K562 (cell line): ENCODE measurements at regions not wholly inside any gene's neighbourhood (a gene's known extent, or its start where the extent isn't known, plus 50 kb on each side); places are given as distances from the start of the nearest gene placed in this dataset.

ENCODE experiments used
- ATAC-seq: fragments of 200-7000 bp; cut with Tn5 transposase; 3 replicates; pipeline ENCODE4 v1.9.1; 2020; ENCODE audit warnings: moderate library complexity
- BruUV-seq: library from RNA; stranded (reverse); fragments of 400-500 nt; replicated peaks from 2 replicates; lab custom pipeline; 2021; lab: Mats Ljungman, UMichigan
- CTCF ChIA-PET: fragments of 300-600 bp; formaldehyde crosslinking; extraction: SDS; loops from one replicate; lab custom pipeline; 2021; ENCODE audit warnings: low intra/inter-chr PET ratio; lab: Yijun Ruan, JAX
- POLR2A ChIA-PET: fragments of 300-600, 350-650 bp; sonication (Branson Sonifier 250); formaldehyde crosslinking; extraction: SDS; loops from one replicate; lab custom pipeline; 2021; ENCODE audit warnings: antibody characterized with exemption, inconsistent platforms; lab: Yijun Ruan, JAX
- DNase-seq, 4 experiments: peaks; one replicate each; pipeline versions ENCODE4 v3.0.0 to v3.0.0-alpha.2; 2011 to 2018; ENCODE audit warnings: low spot score in 3 of 4, mixed read lengths in 3 of 4; ENCODE audit errors: extremely low read depth in 1 of 4
- FAIRE-seq: peaks from 2 replicates; lab custom pipeline; 2011; peaks lifted over from hg19 to GRCh38; lab: Jason Lieb, UNC
- H2AFZ ChIP-seq: 2 replicates; pipeline ENCODE4 v1.6.0; 2011; ENCODE audit warnings: low read depth, low read length, control low read depth, inconsistent platforms
- H3K27ac ChIP-seq: fragments of 200-600 bp; 3 replicates; pipeline ENCODE4 v1.8.0; 2011; ENCODE audit warnings: low read depth, mild to moderate bottlenecking, control low read depth, inconsistent platforms, low read length, moderate library complexity, mixed read lengths; ENCODE audit errors: extremely low read depth
- H3K27me3 ChIP-seq, 2 experiments: fragments of 300-600 bp in 1 of 2; 2 replicates in 1 of 2; 3 replicates in 1 of 2; pipeline versions ENCODE4 v1.6.0 to v1.8.0; 2011; ENCODE audit warnings: inconsistent platforms in 2 of 2, low read length in 2 of 2, mild to moderate bottlenecking in 1 of 2, mixed read lengths in 1 of 2, moderate library complexity in 1 of 2; ENCODE audit not compliant: control insufficient read depth in 2 of 2, insufficient read depth in 2 of 2
- H3K36me3 ChIP-seq: fragments of 300-600 bp; 3 replicates; pipeline ENCODE4 v1.8.0; 2011; ENCODE audit warnings: mild to moderate bottlenecking, low read length, inconsistent platforms; ENCODE audit not compliant: control insufficient read depth, insufficient read depth
- H3K4me1 ChIP-seq, 2 experiments: fragments of 200-600 bp in 1 of 2; replicated peaks in 1 of 2; 2 replicates in 1 of 2; 3 replicates in 1 of 2; pipeline versions ENCODE4 v1.5.1 to v1.8.0; 2011; ENCODE audit warnings: inconsistent platforms in 2 of 2, low read length in 2 of 2, mild to moderate bottlenecking in 1 of 2, mixed read lengths in 1 of 2, moderate library complexity in 1 of 2; ENCODE audit not compliant: control insufficient read depth in 2 of 2, insufficient read depth in 2 of 2
- H3K4me2 ChIP-seq: 2 replicates; pipeline ENCODE4 v1.6.1; 2011; ENCODE audit warnings: low read length, control low read depth, inconsistent platforms, mixed read lengths; ENCODE audit not compliant: insufficient read depth
- H3K4me3 ChIP-seq: fragments of 200-600 bp; sonication (generic), shearing (Covaris generic); 2 replicates; pipeline ENCODE4 v1.5.1; 2016; ENCODE audit warnings: control low read depth, inconsistent platforms
- H3K79me2 ChIP-seq: fragments of 200-600 bp; 3 replicates; pipeline ENCODE4 v1.8.0; 2011; ENCODE audit warnings: low read length, inconsistent platforms; ENCODE audit not compliant: control insufficient read depth, insufficient read depth
- H3K9ac ChIP-seq, 2 experiments: 2 replicates each; pipeline versions ENCODE4 v1.6.0 to v1.6.1; 2011; ENCODE audit warnings: low read depth in 2 of 2, low read length in 2 of 2, control low read depth in 1 of 2, inconsistent platforms in 1 of 2, mild to moderate bottlenecking in 1 of 2, mixed read lengths in 1 of 2; ENCODE audit not compliant: insufficient read depth in 1 of 2
- H3K9me1 ChIP-seq: one replicate; pipeline ENCODE4 v1.6.0; 2011; ENCODE audit warnings: inconsistent platforms, mild to moderate bottlenecking, low read length, moderate library complexity; ENCODE audit not compliant: control insufficient read depth, insufficient read depth
- H3K9me3 ChIP-seq: replicated peaks from 2 replicates; pipeline ENCODE4 v1.5.1; 2011; ENCODE audit warnings: low read depth, low read length, inconsistent platforms; ENCODE audit not compliant: control insufficient read depth, insufficient read depth
- H4K20me1 ChIP-seq: replicated peaks from 2 replicates; pipeline ENCODE4 v1.6.1; 2011; ENCODE audit warnings: low read length, inconsistent platforms, mixed read lengths; ENCODE audit not compliant: control insufficient read depth, insufficient read depth
- BCOR ChIP-seq: fragments of 450-650 bp; IDR thresholded peaks from 2 replicates; pipeline ENCODE4 v1.6.1; 2016
- BHLHE40 ChIP-seq: IDR thresholded peaks from 2 replicates; pipeline ENCODE4 v1.6.1; 2011; ENCODE audit warnings: low read length, improper control_type of control experiment
- CBFB ChIP-seq: sonication (generic); formaldehyde crosslinking; IDR thresholded peaks from 2 replicates; pipeline ENCODE4 v1.4.0; 2020; ENCODE audit warnings: mild to moderate bottlenecking, missing genetic modification reagents
- ELF1 ChIP-seq: fragments of 200-800 bp; sonication (Bioruptor generic); IDR thresholded peaks from 2 replicates; pipeline ENCODE4 v1.6.1; 2016; ENCODE audit warnings: missing genetic modification characterization, missing compliant biosample characterization
- HEY1 ChIP-seq: fragments of 250-450 bp; sonication (Bioruptor Pico); IDR thresholded peaks from 2 replicates; pipeline ENCODE4 v1.5.0; 2020; ENCODE audit warnings: mild to moderate bottlenecking, moderate library complexity, borderline replicate concordance
- NEUROD1 ChIP-seq: fragments of 150-350 bp; IDR thresholded peaks from 2 replicates; pipeline ENCODE4 v1.6.1; 2014; ENCODE audit warnings: borderline replicate concordance, low read length, low read depth; ENCODE audit not compliant: partially characterized antibody
- NR2C1 ChIP-seq, 2 experiments: fragments of 450-650 bp; IDR thresholded peaks; 2 replicates each; pipeline ENCODE4 v1.6.1; 2017; ENCODE audit warnings: mild to moderate bottlenecking in 2 of 2, antibody characterized with exemption in 1 of 2, inconsistent platforms in 1 of 2, missing compliant biosample characterization in 1 of 2, missing genetic modification characterization in 1 of 2
- SETDB1 ChIP-seq: IDR thresholded peaks from one replicate; pipeline ENCODE4 v1.6.1; 2012; ENCODE audit warnings: low read length, control low read depth, inconsistent platforms
- SNIP1 ChIP-seq: fragments of 450-650 bp; IDR thresholded peaks from 2 replicates; pipeline ENCODE4 v1.7.1; 2017; ENCODE audit warnings: low read depth, mild to moderate bottlenecking
- ZC3H8 ChIP-seq: fragments of 450-650 bp; IDR thresholded peaks from 2 replicates; pipeline ENCODE4 v1.6.1; 2017
- ZNF354B ChIP-seq: fragments of 250-450 bp; sonication (Bioruptor Pico); IDR thresholded peaks from 2 replicates; pipeline ENCODE4 v1.4.0; 2020
- WGBS: fragments of 100-300 bp; shearing (Covaris generic); methylation state at CpG from one replicate; pipeline ENCODE4 v1.1.6; 2016; ENCODE audit warnings: low coverage, mixed read lengths; ENCODE audit not compliant: insufficient coverage; ENCODE audit errors: missing lambda C conversion rate; 5-methylcytosine and 5-hydroxymethylcytosine counted together
- in situ Hi-C: fragments of 300-500 bp; cut with MboI; formaldehyde crosslinking; loops from 4 replicates; pipeline ENCODE4 v1.15.0; 2018; ENCODE audit warnings: inconsistent platforms, mixed read lengths
- intact Hi-C: fragments of 100-400 bp; cut with micrococcal nuclease; formaldehyde crosslinking; loops from 2 replicates; pipeline ENCODE4 v1.14.2; 2022
- TF ChIP-seq, protein P1 (sequence below): fragments of 250-450 bp; sonication (Bioruptor Pico); IDR thresholded peaks from 2 replicates; pipeline ENCODE4 v1.8.0; 2021; ENCODE audit warnings: moderate library complexity, mild to moderate bottlenecking, inconsistent platforms
- TF ChIP-seq, protein P2 (sequence below), 2 experiments: fragments of 450-650 bp in 1 of 2; sonication (generic) in 1 of 2; formaldehyde crosslinking; conservative IDR thresholded peaks; 2 replicates each; pipeline versions ENCODE4 v1.4.0 to v1.8.1; 2020 to 2022; ENCODE audit warnings: mild to moderate bottlenecking in 1 of 2, missing genetic modification reagents in 1 of 2
- TF ChIP-seq, protein P3 (sequence below): fragments of 250-450 bp; sonication (Bioruptor Pico); IDR thresholded peaks from 2 replicates; pipeline ENCODE4 v1.8.0; 2021; ENCODE audit warnings: mild to moderate bottlenecking, moderate library complexity

DNA sequence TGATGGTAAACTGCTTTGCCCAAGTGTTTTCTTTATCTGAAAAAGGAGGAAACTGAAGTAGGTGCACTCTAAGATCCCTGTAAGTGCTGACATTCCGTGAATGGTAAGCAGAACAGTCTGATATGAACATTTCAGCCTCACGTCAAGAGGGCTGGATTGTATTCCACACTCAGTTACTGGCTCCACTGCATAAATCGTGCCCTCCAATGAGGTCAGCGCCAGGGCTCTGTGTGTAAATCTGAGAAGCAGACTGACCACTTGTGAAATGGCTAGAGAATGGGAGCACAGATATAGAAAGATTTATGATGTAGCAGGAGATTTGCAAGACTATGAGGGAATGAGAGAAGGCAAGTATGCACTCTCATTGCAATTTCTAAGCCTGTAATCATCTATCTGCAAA is 153.0 kb downstream of the ICOS start:
- POLR2A ChIA-PET, result no interaction called here
- TF ChIP-seq SNIP1, result no peak
- TF ChIP-seq NEUROD1, result no peak
- TF ChIP-seq, protein P1, sequence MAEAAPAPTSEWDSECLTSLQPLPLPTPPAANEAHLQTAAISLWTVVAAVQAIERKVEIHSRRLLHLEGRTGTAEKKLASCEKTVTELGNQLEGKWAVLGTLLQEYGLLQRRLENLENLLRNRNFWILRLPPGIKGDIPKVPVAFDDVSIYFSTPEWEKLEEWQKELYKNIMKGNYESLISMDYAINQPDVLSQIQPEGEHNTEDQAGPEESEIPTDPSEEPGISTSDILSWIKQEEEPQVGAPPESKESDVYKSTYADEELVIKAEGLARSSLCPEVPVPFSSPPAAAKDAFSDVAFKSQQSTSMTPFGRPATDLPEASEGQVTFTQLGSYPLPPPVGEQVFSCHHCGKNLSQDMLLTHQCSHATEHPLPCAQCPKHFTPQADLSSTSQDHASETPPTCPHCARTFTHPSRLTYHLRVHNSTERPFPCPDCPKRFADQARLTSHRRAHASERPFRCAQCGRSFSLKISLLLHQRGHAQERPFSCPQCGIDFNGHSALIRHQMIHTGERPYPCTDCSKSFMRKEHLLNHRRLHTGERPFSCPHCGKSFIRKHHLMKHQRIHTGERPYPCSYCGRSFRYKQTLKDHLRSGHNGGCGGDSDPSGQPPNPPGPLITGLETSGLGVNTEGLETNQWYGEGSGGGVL, result no peak
- no peak for FAIRE-seq
- BruUV-seq, result no TSS peak
- Histone ChIP-seq H3K4me3 (no peak overlapping the region), H3K4me1 (no peaks in the 10 kb centered on the region), H3K9ac (no peak overlapping the region), H3K27ac (no peak overlapping the region), H3K79me2 (no peaks in the 10 kb centered on the region), H2AFZ (no peak overlapping the region), H3K9me1 (no peaks in the 10 kb centered on the region), H3K4me2 (no peak overlapping the region), H4K20me1 (no peaks in the 10 kb centered on the region), H3K27me3 (no peaks in the 10 kb centered on the region), H3K9me3 (no peaks in the 10 kb centered on the region), H3K36me3 (no peaks in the 10 kb centered on the region)
- intact Hi-C loops (no loop called here), in situ Hi-C loops (no loop called here)
- no peak for DNase-seq
- CTCF ChIA-PET, result no interaction called here
- ATAC-seq, result no peak
- 0% methylated on average over 4 of the region's 4 CpGs for WGBS

DNA sequence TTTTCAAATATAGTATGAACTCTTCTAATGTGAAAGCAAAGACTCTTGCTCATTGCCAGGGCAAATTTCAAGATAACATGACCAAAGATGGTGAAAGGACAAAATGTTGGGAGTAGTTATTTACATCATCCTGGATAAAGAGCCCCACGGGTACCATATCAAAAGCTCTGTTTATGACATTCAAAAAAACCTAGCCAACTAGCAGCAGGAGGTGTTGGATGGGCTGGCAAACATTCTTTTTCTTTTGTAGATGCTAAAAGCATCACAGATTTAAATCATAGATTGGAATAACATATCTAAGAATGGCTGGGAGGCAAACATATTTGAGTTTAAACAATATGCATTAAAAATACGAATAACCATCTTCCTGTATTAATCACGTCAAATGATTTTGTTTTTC is 153.5 kb downstream of the ICOS start:
- Histone ChIP-seq H4K20me1 (no peaks in the 10 kb centered on the region), H3K79me2 (no peaks in the 10 kb centered on the region), H3K9ac (no peak overlapping the region), H3K36me3 (no peaks in the 10 kb centered on the region), H2AFZ (no peak overlapping the region), H3K9me1 (no peaks in the 10 kb centered on the region), H3K27me3 (no peaks in the 10 kb centered on the region), H3K4me2 (no peak overlapping the region), H3K9me3 (no peaks in the 10 kb centered on the region), H3K4me3 (no peak overlapping the region), H3K27ac (no peak overlapping the region), H3K4me1 (no peaks in the 10 kb centered on the region)
- DNase-seq (no peak), FAIRE-seq (no peak), ATAC-seq (no peak)
- no TSS peak for BruUV-seq
- POLR2A ChIA-PET, result no interaction called here
- 0% methylated on average over 3 of the region's 3 CpGs for WGBS
- intact Hi-C loops, result no loop called here
- in situ Hi-C loops, result no loop called here
- CTCF ChIA-PET, result no interaction called here
- no peak for TF ChIP-seq CBFB (CRISPR knock-in tag)
- no peak for TF ChIP-seq BHLHE40
- no peak for TF ChIP-seq BCOR
- TF ChIP-seq SETDB1, result no peak
- no peak for TF ChIP-seq ELF1
- no peak for TF ChIP-seq ZNF354B (CRISPR knock-in tag)
- TF ChIP-seq ZC3H8, result no peak
- TF ChIP-seq, protein P2, sequence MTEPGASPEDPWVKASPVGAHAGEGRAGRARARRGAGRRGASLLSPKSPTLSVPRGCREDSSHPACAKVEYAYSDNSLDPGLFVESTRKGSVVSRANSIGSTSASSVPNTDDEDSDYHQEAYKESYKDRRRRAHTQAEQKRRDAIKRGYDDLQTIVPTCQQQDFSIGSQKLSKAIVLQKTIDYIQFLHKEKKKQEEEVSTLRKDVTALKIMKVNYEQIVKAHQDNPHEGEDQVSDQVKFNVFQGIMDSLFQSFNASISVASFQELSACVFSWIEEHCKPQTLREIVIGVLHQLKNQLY (CRISPR knock-in tag; conservative IDR thresholded peaks at IDR 0.05), result no peak
- TF ChIP-seq NR2C1 (IDR thresholded peaks at IDR 0.05), result no peak
- TF ChIP-seq NR2C1 (tag; IDR thresholded peaks at IDR 0.05), result no peak
- TF ChIP-seq, protein P3, sequence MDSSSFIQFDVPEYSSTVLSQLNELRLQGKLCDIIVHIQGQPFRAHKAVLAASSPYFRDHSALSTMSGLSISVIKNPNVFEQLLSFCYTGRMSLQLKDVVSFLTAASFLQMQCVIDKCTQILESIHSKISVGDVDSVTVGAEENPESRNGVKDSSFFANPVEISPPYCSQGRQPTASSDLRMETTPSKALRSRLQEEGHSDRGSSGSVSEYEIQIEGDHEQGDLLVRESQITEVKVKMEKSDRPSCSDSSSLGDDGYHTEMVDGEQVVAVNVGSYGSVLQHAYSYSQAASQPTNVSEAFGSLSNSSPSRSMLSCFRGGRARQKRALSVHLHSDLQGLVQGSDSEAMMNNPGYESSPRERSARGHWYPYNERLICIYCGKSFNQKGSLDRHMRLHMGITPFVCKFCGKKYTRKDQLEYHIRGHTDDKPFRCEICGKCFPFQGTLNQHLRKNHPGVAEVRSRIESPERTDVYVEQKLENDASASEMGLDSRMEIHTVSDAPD (CRISPR knock-in tag), result no peak
- no peak for TF ChIP-seq HEY1 (CRISPR knock-in tag)
